ENCODE measurements at regions not wholly inside any gene's neighbourhood (a gene's known extent, or its start where the extent isn't known, plus 50 kb on each side); places are given as distances from the start of the nearest gene placed in this dataset.

GRCh38 chr1:194517567-194517966 is 1331.2 kb upstream of the B3GALT2 start:
- H3K4me3 Mint-ChIP-seq, result no peak overlapping the region

GRCh38 chr1:194515916-194516315 is 1329.5 kb upstream of the B3GALT2 start:
- no peaks in the 10 kb centered on the region for H3K4me1 Mint-ChIP-seq (ENCODE audit: low read depth)
- H3K4me3 Mint-ChIP-seq, result no peak overlapping the region
- peaks cover 4% of the 10 kb centered on the region for H3K9me3 Mint-ChIP-seq (ENCODE audit: low read depth)
- H3K36me3 Mint-ChIP-seq, result no peaks in the 10 kb centered on the region
- no peaks in the 10 kb centered on the region for H3K27me3 Mint-ChIP-seq
- no peak overlapping the region for H3K27ac Mint-ChIP-seq

More at GRCh38 chr1:194517567-194517966, 1331.2 kb upstream of the B3GALT2 start:
- H3K27me3 Mint-ChIP-seq, result no peaks in the 10 kb centered on the region
- H3K36me3 Mint-ChIP-seq, result no peaks in the 10 kb centered on the region
- H3K4me1 Mint-ChIP-seq (ENCODE audit: low read depth), result no peaks in the 10 kb centered on the region
- no peaks in the 10 kb centered on the region for H3K9me3 Mint-ChIP-seq (ENCODE audit: low read depth)
- H3K27ac Mint-ChIP-seq, result no peak overlapping the region

- Mint-ChIP-seq H3K27me3 (no peaks in the 10 kb centered on the region), H3K27ac (no peak overlapping the region), H3K36me3 (no peaks in the 10 kb centered on the region)
Observed at GRCh38 chr1:194512957-194513356, 1326.5 kb upstream of the B3GALT2 start.

GRCh38 chr1:194512345-194512744 is 1325.9 kb upstream of the B3GALT2 start:
- Mint-ChIP-seq H3K4me3 (no peak overlapping the region), H3K9me3 (ENCODE audit: low read depth) (peaks cover 8% of the 10 kb centered on the region), H3K36me3 (no peaks in the 10 kb centered on the region), H3K27me3 (no peaks in the 10 kb centered on the region), H3K4me1 (ENCODE audit: low read depth) (no peaks in the 10 kb centered on the region), H3K27ac (no peak overlapping the region)

More at GRCh38 chr1:194512957-194513356, 1326.5 kb upstream of the B3GALT2 start:
- Mint-ChIP-seq H3K4me1 (ENCODE audit: low read depth) (no peaks in the 10 kb centered on the region), H3K4me3 (no peak overlapping the region), H3K9me3 (ENCODE audit: low read depth) (peaks cover 8% of the 10 kb centered on the region)

- Mint-ChIP-seq H3K4me3 (no peak overlapping the region), H3K27me3 (no peaks in the 10 kb centered on the region), H3K36me3 (no peaks in the 10 kb centered on the region), H3K27ac (no peak overlapping the region), H3K9me3 (ENCODE audit: low read depth) (no peaks in the 10 kb centered on the region), H3K4me1 (ENCODE audit: low read depth) (no peaks in the 10 kb centered on the region)
Observed at GRCh38 chr1:194503209-194503608, 1316.8 kb upstream of the B3GALT2 start.

- no peaks in the 10 kb centered on the region for H3K36me3 Mint-ChIP-seq
- H3K4me1 Mint-ChIP-seq (ENCODE audit: low read depth), result no peaks in the 10 kb centered on the region
- H3K4me3 Mint-ChIP-seq, result no peak overlapping the region
- H3K9me3 Mint-ChIP-seq (ENCODE audit: low read depth), result no peaks in the 10 kb centered on the region
- H3K27me3 Mint-ChIP-seq, result no peaks in the 10 kb centered on the region
- H3K27ac Mint-ChIP-seq, result no peak overlapping the region
Observed at GRCh38 chr1:194495434-194495833, 1309.0 kb upstream of the B3GALT2 start.

- H3K27ac Mint-ChIP-seq, result no peak overlapping the region
- no peaks in the 10 kb centered on the region for H3K4me1 Mint-ChIP-seq (ENCODE audit: low read depth)
- no peaks in the 10 kb centered on the region for H3K9me3 Mint-ChIP-seq (ENCODE audit: low read depth)
- H3K27me3 Mint-ChIP-seq, result no peaks in the 10 kb centered on the region
- H3K36me3 Mint-ChIP-seq, result no peaks in the 10 kb centered on the region
- H3K4me3 Mint-ChIP-seq, result no peak overlapping the region
Observed at GRCh38 chr1:194487172-194487571, 1300.8 kb upstream of the B3GALT2 start.

- no peaks in the 10 kb centered on the region for H3K36me3 Mint-ChIP-seq
- H3K27ac Mint-ChIP-seq, result no peak overlapping the region
- no peaks in the 10 kb centered on the region for H3K4me1 Mint-ChIP-seq (ENCODE audit: low read depth)
- H3K27me3 Mint-ChIP-seq, result no peaks in the 10 kb centered on the region
- H3K4me3 Mint-ChIP-seq, result no peak overlapping the region
- no peaks in the 10 kb centered on the region for H3K9me3 Mint-ChIP-seq (ENCODE audit: low read depth)
Observed at GRCh38 chr1:194485432-194485831, 1299.0 kb upstream of the B3GALT2 start.

- Mint-ChIP-seq H3K27me3 (no peaks in the 10 kb centered on the region), H3K4me3 (no peak overlapping the region), H3K36me3 (no peaks in the 10 kb centered on the region), H3K4me1 (ENCODE audit: low read depth) (no peaks in the 10 kb centered on the region), H3K9me3 (ENCODE audit: low read depth) (no peaks in the 10 kb centered on the region), H3K27ac (no peak overlapping the region)
Observed at GRCh38 chr1:194478731-194479130, 1292.3 kb upstream of the B3GALT2 start.

- Mint-ChIP-seq H3K9me3 (ENCODE audit: low read depth) (no peaks in the 10 kb centered on the region), H3K36me3 (no peaks in the 10 kb centered on the region), H3K4me1 (ENCODE audit: low read depth) (no peaks in the 10 kb centered on the region), H3K27ac (no peak overlapping the region), H3K27me3 (peaks cover 2% of the 10 kb centered on the region), H3K4me3 (no peak overlapping the region)
Observed at GRCh38 chr1:194477908-194478307, 1291.5 kb upstream of the B3GALT2 start.

- Mint-ChIP-seq H3K9me3 (ENCODE audit: low read depth) (no peaks in the 10 kb centered on the region), H3K27me3 (peaks cover 4% of the 10 kb centered on the region), H3K36me3 (no peaks in the 10 kb centered on the region), H3K4me3 (no peak overlapping the region), H3K4me1 (ENCODE audit: low read depth) (no peaks in the 10 kb centered on the region), H3K27ac (no peak overlapping the region)
Observed at GRCh38 chr1:194476872-194477271, 1290.5 kb upstream of the B3GALT2 start.

GRCh38 chr1:194476351-194476750 is 1289.9 kb upstream of the B3GALT2 start:
- peaks cover 5% of the 10 kb centered on the region for H3K27me3 Mint-ChIP-seq
- no peak overlapping the region for H3K27ac Mint-ChIP-seq
- H3K36me3 Mint-ChIP-seq, result no peaks in the 10 kb centered on the region
- H3K4me1 Mint-ChIP-seq (ENCODE audit: low read depth), result no peaks in the 10 kb centered on the region
- no peaks in the 10 kb centered on the region for H3K9me3 Mint-ChIP-seq (ENCODE audit: low read depth)
- H3K4me3 Mint-ChIP-seq, result no peak overlapping the region

GRCh38 chr1:194474701-194475100 is 1288.3 kb upstream of the B3GALT2 start:
- H3K4me1 Mint-ChIP-seq (ENCODE audit: low read depth), result no peaks in the 10 kb centered on the region
- H3K27me3 Mint-ChIP-seq, result peaks cover 7% of the 10 kb centered on the region
- H3K36me3 Mint-ChIP-seq, result no peaks in the 10 kb centered on the region
- no peak overlapping the region for H3K4me3 Mint-ChIP-seq
- H3K27ac Mint-ChIP-seq, result no peak overlapping the region
- H3K9me3 Mint-ChIP-seq (ENCODE audit: low read depth), result no peaks in the 10 kb centered on the region

GRCh38 chr1:194473766-194474165 is 1287.4 kb upstream of the B3GALT2 start:
- Mint-ChIP-seq H3K4me3 (no peak overlapping the region), H3K36me3 (no peaks in the 10 kb centered on the region), H3K4me1 (ENCODE audit: low read depth) (no peaks in the 10 kb centered on the region), H3K27ac (no peak overlapping the region), H3K27me3 (peaks cover 7% of the 10 kb centered on the region), H3K9me3 (ENCODE audit: low read depth) (no peaks in the 10 kb centered on the region)

GRCh38 chr1:194469282-194469681 is 1282.9 kb upstream of the B3GALT2 start:
- Mint-ChIP-seq H3K4me1 (ENCODE audit: low read depth) (no peaks in the 10 kb centered on the region), H3K36me3 (no peaks in the 10 kb centered on the region), H3K27ac (no peak overlapping the region), H3K9me3 (ENCODE audit: low read depth) (no peaks in the 10 kb centered on the region), H3K27me3 (peaks cover 7% of the 10 kb centered on the region), H3K4me3 (no peak overlapping the region)

- no peaks in the 10 kb centered on the region for H3K9me3 Mint-ChIP-seq (ENCODE audit: low read depth)
- no peaks in the 10 kb centered on the region for H3K36me3 Mint-ChIP-seq
- H3K27me3 Mint-ChIP-seq, result peaks cover 6% of the 10 kb centered on the region
- no peaks in the 10 kb centered on the region for H3K4me1 Mint-ChIP-seq (ENCODE audit: low read depth)
- no peak overlapping the region for H3K27ac Mint-ChIP-seq
- H3K4me3 Mint-ChIP-seq, result no peak overlapping the region
Observed at GRCh38 chr1:194466706-194467105, 1280.3 kb upstream of the B3GALT2 start.

All from activated naive CD8-positive, alpha-beta T cell (primary cell).